Uterus (tissue), 3 donors: ENCODE measurements at regions not wholly inside any gene's neighbourhood (a gene's known extent, or its start where the extent isn't known, plus 50 kb on each side); places are given as distances from the start of the nearest gene placed in this dataset.

Experiments
- DNase-seq, 2 donors: peaks; one replicate each; pipeline ENCODE4 v3.0.0-alpha.2; 2019 to 2020
- H3K27ac ChIP-seq, 2 donors: fragments of 200-600 bp; sonication (generic); 1 replicate in 1 of 2; 2 replicates in 1 of 2; pipeline ENCODE4 v1.5.1; 2016 to 2018
- H3K27me3 ChIP-seq, 2 donors: fragments of 200-600 bp; sonication (generic); one replicate each; pipeline ENCODE4 v1.5.1; 2018 to 2019; ENCODE audit warnings: control low read depth in 1 of 2
- H3K36me3 ChIP-seq, 2 donors: fragments of 200-600 bp; sonication (generic); one replicate each; pipeline ENCODE4 v1.5.1; 2019; ENCODE audit warnings: control low read depth in 1 of 2
- H3K4me1 ChIP-seq, 2 donors: fragments of 200-600 bp; sonication (generic); one replicate each; pipeline ENCODE4 v1.5.1; 2018 to 2019; ENCODE audit warnings: control low read depth in 1 of 2
- H3K4me3 ChIP-seq, 2 donors: fragments of 200-600 bp; sonication (generic); 1 replicate in 1 of 2; 2 replicates in 1 of 2; pipeline ENCODE4 v1.5.1; 2018 to 2019; ENCODE audit warnings: mild to moderate bottlenecking in 1 of 2
- H3K9me3 ChIP-seq, 2 donors: fragments of 200-600 bp; sonication (generic); one replicate each; pipeline ENCODE4 v1.5.1; 2019; ENCODE audit warnings: control low read depth in 1 of 2
- POLR2A ChIP-seq, 2 donors: fragments of 450-650 bp; IDR thresholded peaks; one replicate each; pipeline ENCODE4 v1.6.1; 2016; ENCODE audit warnings: antibody characterized with exemption in 2 of 2, mild to moderate bottlenecking in 1 of 2, moderate library complexity in 1 of 2
- intact Hi-C: fragments of 100-400 bp; cut with DNase I; formaldehyde crosslinking; loops from one replicate; pipeline ENCODE4 v1.15.1; 2023; ENCODE audit warnings: low total_unique reads
- TF ChIP-seq, protein P1 (sequence below), 4 experiments: fragments of 200-600 bp in 2 of 4; fragments of 450-650 bp in 2 of 4; sonication (generic) in 2 of 4; IDR thresholded peaks; one replicate each; pipeline ENCODE4 v1.5.1; 2016 to 2019; ENCODE audit warnings: antibody characterized with exemption in 4 of 4, mild to moderate bottlenecking in 2 of 4, moderate library complexity in 1 of 4
- donor health status: DM: yes; HTN: yes; CAD: no.

DNA sequence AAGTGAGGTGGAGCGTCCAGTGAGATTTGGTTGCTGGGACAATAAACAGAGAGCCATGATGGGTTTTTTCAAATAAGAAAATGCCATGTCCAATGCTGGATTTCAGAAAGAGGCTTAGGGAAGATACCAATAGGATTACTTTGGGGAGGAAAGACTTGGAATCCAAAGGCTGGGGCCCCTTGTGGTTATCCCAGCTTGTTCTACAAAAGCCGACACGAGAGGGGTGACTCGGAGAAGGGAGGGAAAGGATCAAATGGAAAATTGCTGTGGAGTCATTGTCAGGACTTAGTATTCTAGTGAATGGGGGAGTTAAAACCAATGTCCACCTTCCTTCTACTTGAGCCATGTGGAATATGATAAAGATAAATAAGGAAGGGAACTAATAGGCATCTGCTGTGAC is 305.5 kb downstream of the SOX9 start:
- Histone ChIP-seq H3K4me1 (no peaks in the 10 kb centered on the region), H3K9me3 (no peaks in the 10 kb centered on the region), H3K27ac (no peak overlapping the region), H3K36me3 (no peaks in the 10 kb centered on the region), H3K27me3 (no peaks in the 10 kb centered on the region), H3K4me3 (no peak overlapping the region)
- intact Hi-C loops = no loop called here
- no peak for DNase-seq
- TF ChIP-seq, protein P1, sequence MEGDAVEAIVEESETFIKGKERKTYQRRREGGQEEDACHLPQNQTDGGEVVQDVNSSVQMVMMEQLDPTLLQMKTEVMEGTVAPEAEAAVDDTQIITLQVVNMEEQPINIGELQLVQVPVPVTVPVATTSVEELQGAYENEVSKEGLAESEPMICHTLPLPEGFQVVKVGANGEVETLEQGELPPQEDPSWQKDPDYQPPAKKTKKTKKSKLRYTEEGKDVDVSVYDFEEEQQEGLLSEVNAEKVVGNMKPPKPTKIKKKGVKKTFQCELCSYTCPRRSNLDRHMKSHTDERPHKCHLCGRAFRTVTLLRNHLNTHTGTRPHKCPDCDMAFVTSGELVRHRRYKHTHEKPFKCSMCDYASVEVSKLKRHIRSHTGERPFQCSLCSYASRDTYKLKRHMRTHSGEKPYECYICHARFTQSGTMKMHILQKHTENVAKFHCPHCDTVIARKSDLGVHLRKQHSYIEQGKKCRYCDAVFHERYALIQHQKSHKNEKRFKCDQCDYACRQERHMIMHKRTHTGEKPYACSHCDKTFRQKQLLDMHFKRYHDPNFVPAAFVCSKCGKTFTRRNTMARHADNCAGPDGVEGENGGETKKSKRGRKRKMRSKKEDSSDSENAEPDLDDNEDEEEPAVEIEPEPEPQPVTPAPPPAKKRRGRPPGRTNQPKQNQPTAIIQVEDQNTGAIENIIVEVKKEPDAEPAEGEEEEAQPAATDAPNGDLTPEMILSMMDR (IDR thresholded peaks at IDR 0.05) = no peak
- no peak for TF ChIP-seq POLR2A (IDR thresholded peaks at IDR 0.05)

DNA sequence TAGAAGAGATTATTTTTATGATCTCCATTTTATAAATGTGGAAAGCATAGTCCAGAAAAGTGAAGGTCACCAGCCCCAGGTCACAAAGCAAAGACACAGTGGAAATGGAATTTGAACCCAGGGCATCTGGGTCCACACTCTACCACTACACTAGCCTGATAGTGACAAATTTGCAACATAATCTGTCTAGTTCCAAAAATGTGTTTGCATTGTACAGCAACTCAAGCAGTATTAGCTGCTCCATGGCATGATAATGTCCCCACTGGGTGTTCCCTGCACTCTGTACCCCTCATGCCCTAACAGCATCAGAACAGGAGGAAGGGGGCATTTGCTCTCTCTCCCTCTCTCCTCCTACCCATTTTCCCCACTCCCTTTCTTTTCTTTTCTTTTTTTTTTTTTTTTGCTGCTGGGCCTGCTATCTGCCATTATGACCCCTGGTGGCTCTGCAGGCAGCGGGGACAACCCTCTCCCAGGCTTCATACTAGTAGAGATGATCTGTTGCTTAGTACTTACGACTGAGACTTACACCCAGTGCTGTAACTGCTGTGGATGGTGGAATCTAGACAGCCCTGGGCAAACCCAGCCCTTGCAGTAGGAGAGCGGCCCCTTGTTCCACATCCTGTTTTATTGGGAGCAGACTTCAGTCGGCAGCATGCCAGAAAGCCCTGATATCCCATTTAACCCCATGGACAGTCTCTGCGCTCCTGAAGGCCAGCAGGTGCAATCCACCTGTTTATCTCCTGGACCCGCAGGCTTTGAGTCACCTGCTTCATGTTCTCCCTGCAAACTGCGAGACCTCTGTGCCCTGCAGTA is 306.3 kb downstream of the SOX9 start:
- Histone ChIP-seq H3K27ac (no peak overlapping the region), H3K9me3 (no peaks in the 10 kb centered on the region), H3K27me3 (no peaks in the 10 kb centered on the region), H3K36me3 (no peaks in the 10 kb centered on the region), H3K4me3 (no peak overlapping the region), H3K4me1 (no peaks in the 10 kb centered on the region)
- intact Hi-C loops = no loop called here
- TF ChIP-seq, protein P1 (IDR thresholded peaks at IDR 0.05) = no peak
- no peak for TF ChIP-seq POLR2A (IDR thresholded peaks at IDR 0.05)
- no peak for DNase-seq

DNA sequence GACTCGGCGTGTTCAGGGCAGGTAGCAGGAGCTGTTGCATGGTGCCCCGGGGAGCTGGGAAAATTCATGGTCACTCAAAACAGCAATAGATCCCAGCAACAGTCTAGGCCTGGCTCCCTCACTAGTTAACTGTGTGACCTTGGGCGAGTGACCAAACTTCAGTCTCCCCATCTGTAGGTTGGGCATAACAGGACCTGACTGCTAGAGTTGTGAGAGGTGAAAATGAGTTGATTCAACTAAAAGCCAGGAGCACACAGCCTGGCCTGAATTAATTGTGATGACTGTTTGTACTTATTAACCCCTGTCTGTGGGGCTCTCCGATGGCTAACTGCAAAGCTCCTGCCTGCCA is 306.9 kb downstream of the SOX9 start:
- Histone ChIP-seq H3K4me1 (no peaks in the 10 kb centered on the region), H3K4me3 (no peak overlapping the region), H3K9me3 (no peaks in the 10 kb centered on the region), H3K27me3 (no peaks in the 10 kb centered on the region), H3K27ac (no peak overlapping the region), H3K36me3 (no peaks in the 10 kb centered on the region)
- intact Hi-C loops = no loop called here
- DNase-seq = no peak
- no peak for TF ChIP-seq POLR2A (IDR thresholded peaks at IDR 0.05)
- TF ChIP-seq, protein P1 (IDR thresholded peaks at IDR 0.05) = no peak

DNA sequence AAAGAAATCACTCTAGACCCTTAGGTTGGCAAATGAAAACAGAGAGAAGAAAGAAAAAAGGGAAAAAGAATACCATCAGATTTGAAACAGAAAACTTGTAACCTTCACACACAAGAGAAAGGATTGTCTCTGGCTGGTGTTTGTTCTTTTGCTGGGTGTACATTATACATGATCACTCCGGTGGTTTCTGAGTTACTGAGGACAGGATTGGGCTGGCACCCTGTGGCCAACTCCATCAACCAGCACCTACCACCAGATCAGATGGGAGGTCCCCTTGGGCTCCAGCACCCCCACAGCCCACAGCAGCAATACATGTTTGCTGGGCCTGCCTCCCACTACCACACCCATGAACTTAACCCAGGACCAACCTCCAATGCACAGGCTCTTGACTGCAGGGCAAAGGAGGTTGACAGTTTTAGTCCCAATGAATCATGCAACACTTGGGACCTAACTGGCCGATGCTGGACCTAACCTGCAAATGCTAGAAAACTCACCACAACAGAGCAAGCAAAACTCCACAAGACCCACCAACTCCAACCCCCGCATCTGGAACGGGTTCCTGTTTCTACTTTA is 308.3 kb downstream of the SOX9 start:
- Histone ChIP-seq H3K27ac (no peak overlapping the region), H3K4me1 (no peaks in the 10 kb centered on the region), H3K27me3 (no peaks in the 10 kb centered on the region), H3K36me3 (no peaks in the 10 kb centered on the region), H3K4me3 (no peak overlapping the region), H3K9me3 (no peaks in the 10 kb centered on the region)
- intact Hi-C loops = no loop called here
- DNase-seq = no peak
- TF ChIP-seq, protein P1 (IDR thresholded peaks at IDR 0.05) = no peak
- no peak for TF ChIP-seq POLR2A (IDR thresholded peaks at IDR 0.05)

DNA sequence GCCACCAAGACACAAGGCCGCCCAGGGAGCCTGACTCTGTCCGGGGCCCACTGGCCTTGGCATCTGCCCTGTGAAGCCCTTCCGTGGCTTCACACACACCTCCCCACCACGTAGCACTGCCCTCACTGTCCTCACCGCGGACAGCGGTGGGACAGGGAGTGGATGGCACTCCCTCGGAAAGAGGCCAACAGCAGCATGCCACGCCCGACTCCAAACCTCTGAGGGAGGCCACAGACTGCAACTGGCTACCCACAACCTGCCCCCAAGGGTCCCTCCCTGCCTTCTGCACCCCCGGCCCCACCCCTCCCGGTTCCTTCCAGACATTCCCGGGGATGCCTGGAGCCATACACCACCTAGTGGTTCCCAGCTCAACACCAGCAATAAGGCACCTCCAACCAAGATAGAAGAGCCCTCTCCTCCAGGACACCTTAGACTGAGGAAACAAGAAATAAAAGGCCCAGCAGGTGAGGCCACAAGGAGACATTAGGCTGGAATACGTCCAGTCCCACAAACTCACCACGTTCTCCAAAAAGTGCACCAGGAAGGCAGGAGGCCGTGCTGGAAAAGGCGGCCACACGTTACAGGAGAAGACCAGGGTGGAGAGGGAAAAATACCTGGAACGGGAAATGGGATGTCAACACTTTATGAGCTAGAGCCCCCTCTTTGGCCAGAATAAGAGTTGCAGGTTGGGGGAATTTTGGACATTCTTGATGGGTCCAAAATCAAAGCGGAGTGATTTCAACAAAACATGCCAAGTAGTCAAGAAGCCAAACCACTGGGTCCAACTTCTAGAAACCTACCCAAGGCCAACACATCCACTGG is 310.0 kb downstream of the SOX9 start:
- Histone ChIP-seq H3K4me3 (no peak overlapping the region), H3K27ac (no peak overlapping the region), H3K4me1 (no peaks in the 10 kb centered on the region), H3K27me3 (no peaks in the 10 kb centered on the region), H3K9me3 (no peaks in the 10 kb centered on the region), H3K36me3 (no peaks in the 10 kb centered on the region)
- no peak for TF ChIP-seq POLR2A (IDR thresholded peaks at IDR 0.05)
- TF ChIP-seq, protein P1 (IDR thresholded peaks at IDR 0.05) = no peak
- no peak for DNase-seq
- intact Hi-C loops = no loop called here
